ENCODE measurements at regions not wholly inside any gene's neighbourhood (a gene's known extent, or its start where the extent isn't known, plus 50 kb on each side); places are given as distances from the start of the nearest gene placed in this dataset.
A peak's percentile ranks its signal among the peaks of the same experiment; 100 is the strongest.

- no peak for DNase-seq
These were observed 479.3 kb upstream of the ZFP42 start for GRCh38 chr4:187516224-187516623.

GRCh38 chr4:187541666-187542065, 453.9 kb upstream of the ZFP42 start:
- DNase-seq = no peak

- no peak for DNase-seq
These were observed 451.0 kb upstream of the ZFP42 start for GRCh38 chr4:187544461-187545053.

GRCh38 chr4:187547316-187547715, 448.3 kb upstream of the ZFP42 start:
- no peak for DNase-seq

GRCh38 chr4:187550256-187550950, 445.2 kb upstream of the ZFP42 start:
- no peak for DNase-seq

GRCh38 chr4:187552781-187553180, 442.8 kb upstream of the ZFP42 start:
- DNase-seq = no peak

- no peak for DNase-seq
These were observed 440.4 kb upstream of the ZFP42 start for GRCh38 chr4:187555174-187555573.

- DNase-seq = no peak
These were observed 437.2 kb upstream of the ZFP42 start for GRCh38 chr4:187558391-187558790.

- DNase-seq = no peak
These were observed 433.2 kb upstream of the ZFP42 start for GRCh38 chr4:187562345-187562744.

GRCh38 chr4:187565416-187565815, 430.2 kb upstream of the ZFP42 start:
- DNase-seq = no peak

- DNase-seq = no peak
These were observed 425.7 kb upstream of the ZFP42 start for GRCh38 chr4:187569871-187570270.

- DNase-seq = no peak
These were observed 419.9 kb upstream of the ZFP42 start for GRCh38 chr4:187575706-187576105.

GRCh38 chr4:187576751-187577150, 418.8 kb upstream of the ZFP42 start:
- DNase-seq = no peak

GRCh38 chr4:187577941-187578480, 417.6 kb upstream of the ZFP42 start:
- no peak for DNase-seq

- no peak for DNase-seq
These were observed 408.7 kb upstream of the ZFP42 start for GRCh38 chr4:187586892-187587291.

- DNase-seq = no peak
These were observed 397.4 kb upstream of the ZFP42 start for GRCh38 chr4:187598196-187598595.

- no peak for DNase-seq
These were observed 393.1 kb upstream of the ZFP42 start for GRCh38 chr4:187602339-187603092.

- no peak for DNase-seq
These were observed 392.2 kb upstream of the ZFP42 start for GRCh38 chr4:187603093-187604025.

- no peak for DNase-seq
These were observed 390.6 kb upstream of the ZFP42 start for GRCh38 chr4:187604984-187605383.

- peak; percentile 14 for DNase-seq
These were observed 389.0 kb upstream of the ZFP42 start for GRCh38 chr4:187606581-187606980.

- no peak for DNase-seq
These were observed 387.6 kb upstream of the ZFP42 start for GRCh38 chr4:187608001-187608421.

- DNase-seq = no peak
These were observed 383.3 kb upstream of the ZFP42 start for GRCh38 chr4:187612301-187612700.

Data from RPMI8226 (cell line).